Thyroid gland (tissue), 4 donors: ENCODE measurements at regions not wholly inside any gene's neighbourhood (a gene's known extent, or its start where the extent isn't known, plus 50 kb on each side); places are given as distances from the start of the nearest gene placed in this dataset.

ENCODE experiments used
- DNase-seq, 2 donors: peaks; one replicate each; pipeline ENCODE4 v3.0.0-alpha.2; 2019
- H3K27ac ChIP-seq, 3 donors: fragments of 200-600 bp; sonication (generic); 1 replicate in 2 of 3; 2 replicates in 1 of 3; pipeline ENCODE4 v1.5.1; 2016 to 2019; ENCODE audit warnings: mild to moderate bottlenecking in 1 of 3, moderate library complexity in 1 of 3
- H3K27me3 ChIP-seq: fragments of 200-600 bp; sonication (generic); one replicate; pipeline ENCODE4 v1.5.1; 2019
- H3K36me3 ChIP-seq, 2 donors: fragments of 200-600 bp; sonication (generic); one replicate each; pipeline ENCODE4 v1.5.1; 2016 to 2019
- H3K4me1 ChIP-seq, 2 donors: fragments of 200-600 bp; sonication (generic); one replicate each; pipeline ENCODE4 v1.5.1; 2017 to 2019
- H3K4me3 ChIP-seq, 3 donors: fragments of 200-600 bp; sonication (generic); replicated peaks in 1 of 3; 1 replicate in 2 of 3; 2 replicates in 1 of 3; pipeline ENCODE4 v1.5.1; 2016; ENCODE audit warnings: mild to moderate bottlenecking in 1 of 3
- H3K9me3 ChIP-seq: fragments of 200-600 bp; sonication (generic); one replicate; pipeline ENCODE4 v1.5.1; 2017
- CTCF ChIP-seq, 6 experiments: fragments of 200-600 bp in 3 of 6; fragments of 450-650 bp in 3 of 6; sonication (generic) in 3 of 6; IDR thresholded peaks; one replicate each; pipeline ENCODE4 v1.5.1; 2016 to 2019; ENCODE audit warnings: antibody characterized with exemption in 6 of 6, mild to moderate bottlenecking in 2 of 6, inconsistent platforms in 1 of 6, moderate library complexity in 1 of 6
- POLR2A ChIP-seq, 2 donors: fragments of 450-650 bp; IDR thresholded peaks; one replicate each; pipeline ENCODE4 v1.6.1; 2017; ENCODE audit warnings: antibody characterized with exemption in 2 of 2, mild to moderate bottlenecking in 2 of 2, moderate library complexity in 1 of 2
- WGBS, 2 donors: methylation state at CpG; one replicate each; pipeline ENCODE4 v1.1.5; 2017; 5-methylcytosine and 5-hydroxymethylcytosine counted together
- intact Hi-C: fragments of 100-400 bp; cut with DNase I; formaldehyde crosslinking; loops from one replicate; pipeline ENCODE4 v1.15.1; 2023

- peak overlapping the region in 2 of 3 donors; percentile 30 to 39 for H3K27ac ChIP-seq
- intact Hi-C loops = no loop called here
- H3K4me1 ChIP-seq = peaks cover 30 to 64% of the 10 kb centered on the region in 2 donors
- H3K36me3 ChIP-seq = no peaks in the 10 kb centered on the region
- WGBS, 2 donors = 43 to 60% methylated on average over 10 to 15 of the region's 29 CpGs
- no peak overlapping the region for H3K4me3 ChIP-seq
- DNase-seq = peak in 1 of 2 donors; percentile 39
- TF ChIP-seq CTCF (IDR thresholded peaks at IDR 0.05) = no peak
- no peak for TF ChIP-seq POLR2A (IDR thresholded peaks at IDR 0.05)
- no peaks in the 10 kb centered on the region for H3K9me3 ChIP-seq
- no peaks in the 10 kb centered on the region for H3K27me3 ChIP-seq
These were observed 70.0 kb upstream of the INPP5A start for GRCh38 chr10:132467464-132468149.

- TF ChIP-seq POLR2A (IDR thresholded peaks at IDR 0.05) (no peak), CTCF (IDR thresholded peaks at IDR 0.05) (no peak)
- peaks cover 30 to 64% of the 10 kb centered on the region in 2 donors for H3K4me1 ChIP-seq
- H3K27me3 ChIP-seq = no peaks in the 10 kb centered on the region
- peak overlapping the region in 1 of 3 donors; percentile 39 for H3K27ac ChIP-seq
- H3K4me3 ChIP-seq = no peak overlapping the region
- DNase-seq = no peak
- intact Hi-C loops = no loop called here
- no peaks in the 10 kb centered on the region for H3K36me3 ChIP-seq
- WGBS, 2 donors = 55 to 70% methylated on average over 5 of the region's 5 CpGs
- no peaks in the 10 kb centered on the region for H3K9me3 ChIP-seq
These were observed 69.4 kb upstream of the INPP5A start for GRCh38 chr10:132468216-132468615.

- peak overlapping the region in 1 of 3 donors; percentile 80 for H3K27ac ChIP-seq
- H3K4me1 ChIP-seq = peaks cover 30 to 60% of the 10 kb centered on the region in 2 donors
- H3K27me3 ChIP-seq = no peaks in the 10 kb centered on the region
- WGBS, 2 donors = 81 to 87% methylated on average over 10 of the region's 10 CpGs
- TF ChIP-seq CTCF (IDR thresholded peaks at IDR 0.05) = no peak
- TF ChIP-seq POLR2A (IDR thresholded peaks at IDR 0.05) = no peak
- no peaks in the 10 kb centered on the region for H3K36me3 ChIP-seq
- H3K9me3 ChIP-seq = no peaks in the 10 kb centered on the region
- no peak overlapping the region for H3K4me3 ChIP-seq
- intact Hi-C loops = no loop called here
- DNase-seq = no peak
These were observed 68.9 kb upstream of the INPP5A start for GRCh38 chr10:132468651-132469050.

- peak; percentile 75 to 78 for DNase-seq
- no peak overlapping the region for H3K4me3 ChIP-seq
- no peaks in the 10 kb centered on the region for H3K36me3 ChIP-seq
- intact Hi-C loops = no loop called here
- WGBS, 2 donors = 46 to 56% methylated on average over 18 to 21 of the region's 21 CpGs
- H3K9me3 ChIP-seq = no peaks in the 10 kb centered on the region
- no peaks in the 10 kb centered on the region for H3K27me3 ChIP-seq
- peak overlapping the region; percentile 39 to 80 (median 56) for H3K27ac ChIP-seq
- TF ChIP-seq POLR2A (IDR thresholded peaks at IDR 0.05) = no peak
- TF ChIP-seq CTCF (IDR thresholded peaks at IDR 0.05) = no peak
- peaks cover 25 to 53% of the 10 kb centered on the region in 2 donors for H3K4me1 ChIP-seq
These were observed 68.2 kb upstream of the INPP5A start for GRCh38 chr10:132469197-132469884.
